Spinal cord (tissue), 9 donors: ENCODE measurements at regions not wholly inside any gene's neighbourhood (a gene's known extent, or its start where the extent isn't known, plus 50 kb on each side); places are given as distances from the start of the nearest gene placed in this dataset.

Source experiments
- DNase-seq, 6 donors: peaks; one replicate each; pipeline versions ENCODE4 v3.0.0 to v3.0.0-alpha.2; 2013 to 2015; ENCODE audit warnings: low spot score in 6 of 6, low read depth in 4 of 6
- H3K27ac ChIP-seq: one replicate; pipeline ENCODE4 v1.5.1; 2013; ENCODE audit warnings: low read depth, low read length, control low read depth
- H3K27me3 ChIP-seq: one replicate; pipeline ENCODE4 v1.6.1; 2013; ENCODE audit warnings: low read length; ENCODE audit not compliant: control insufficient read depth, insufficient read depth
- H3K36me3 ChIP-seq: one replicate; pipeline ENCODE4 v1.6.1; 2013; ENCODE audit warnings: low read length; ENCODE audit not compliant: control insufficient read depth, insufficient read depth
- H3K4me1 ChIP-seq: one replicate; pipeline ENCODE4 v1.6.1; 2013; ENCODE audit warnings: low read length; ENCODE audit not compliant: control insufficient read depth, insufficient read depth
- H3K4me3 ChIP-seq: one replicate; pipeline ENCODE4 v1.5.1; 2013; ENCODE audit warnings: low read depth, low read length, control low read depth
- H3K9me3 ChIP-seq: one replicate; pipeline ENCODE4 v1.6.1; 2013; ENCODE audit warnings: low read length; ENCODE audit not compliant: control insufficient read depth, insufficient read depth
- WGBS: methylation state at CpG from one replicate; pipeline ENCODE4 v1.1.5; 2013; ENCODE audit warnings: missing lambda C conversion rate; ENCODE audit not compliant: insufficient coverage; 5-methylcytosine and 5-hydroxymethylcytosine counted together
- donor health status: healthy.

DNA sequence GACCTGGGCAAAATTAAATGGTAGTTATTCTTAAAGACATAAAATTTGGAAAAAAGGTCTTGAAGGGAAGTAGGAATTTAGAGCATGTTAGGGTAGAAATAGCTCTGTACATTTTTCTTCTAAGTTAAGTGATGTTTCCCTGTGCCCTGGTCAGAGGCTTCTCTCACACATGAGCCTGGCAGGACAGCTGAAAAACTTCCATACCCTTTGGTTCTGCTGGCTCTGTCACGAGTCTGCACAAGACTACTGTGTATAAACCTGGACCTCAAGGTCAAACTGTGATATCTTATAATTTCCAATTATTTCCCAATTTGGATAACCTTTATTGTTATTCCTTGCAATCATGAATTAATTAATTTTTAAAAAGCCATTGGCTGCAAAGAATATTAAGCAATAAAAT lies 664.7 kb downstream of the BCL11A start:
- no peaks in the 10 kb centered on the region for H3K4me1 ChIP-seq
- DNase-seq, result no peak
- no peak overlapping the region for H3K4me3 ChIP-seq
- no peaks in the 10 kb centered on the region for H3K9me3 ChIP-seq
- H3K36me3 ChIP-seq, result no peaks in the 10 kb centered on the region
- 71% methylated on average over 1 of the region's 1 CpG for WGBS
- no peaks in the 10 kb centered on the region for H3K27me3 ChIP-seq
- no peak overlapping the region for H3K27ac ChIP-seq

DNA sequence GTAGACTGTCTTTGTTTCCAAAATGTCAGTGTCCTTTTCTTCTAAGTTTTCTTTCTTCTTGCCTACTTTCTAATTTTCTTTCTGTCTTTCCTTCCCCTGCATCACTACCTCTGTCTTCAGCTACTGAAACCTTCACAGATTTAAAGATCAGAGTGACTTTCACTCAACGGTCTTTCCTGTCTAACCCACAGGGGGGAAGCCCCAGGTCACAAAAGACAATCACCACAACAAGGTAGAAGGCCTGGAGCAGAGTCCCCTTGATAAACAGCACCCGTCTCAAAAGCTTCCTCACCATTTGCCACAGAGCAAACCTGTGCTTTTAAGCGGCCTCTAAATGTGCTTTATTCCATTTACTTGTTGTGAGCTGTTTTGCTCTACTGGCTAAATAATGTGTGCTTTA lies 665.4 kb downstream of the BCL11A start:
- H3K4me3 ChIP-seq, result no peak overlapping the region
- no peak overlapping the region for H3K27ac ChIP-seq
- DNase-seq, result no peak
- no peaks in the 10 kb centered on the region for H3K36me3 ChIP-seq
- H3K9me3 ChIP-seq, result no peaks in the 10 kb centered on the region
- H3K27me3 ChIP-seq, result no peaks in the 10 kb centered on the region
- no peaks in the 10 kb centered on the region for H3K4me1 ChIP-seq
- WGBS, result 20% methylated on average over 1 of the region's 3 CpGs

DNA sequence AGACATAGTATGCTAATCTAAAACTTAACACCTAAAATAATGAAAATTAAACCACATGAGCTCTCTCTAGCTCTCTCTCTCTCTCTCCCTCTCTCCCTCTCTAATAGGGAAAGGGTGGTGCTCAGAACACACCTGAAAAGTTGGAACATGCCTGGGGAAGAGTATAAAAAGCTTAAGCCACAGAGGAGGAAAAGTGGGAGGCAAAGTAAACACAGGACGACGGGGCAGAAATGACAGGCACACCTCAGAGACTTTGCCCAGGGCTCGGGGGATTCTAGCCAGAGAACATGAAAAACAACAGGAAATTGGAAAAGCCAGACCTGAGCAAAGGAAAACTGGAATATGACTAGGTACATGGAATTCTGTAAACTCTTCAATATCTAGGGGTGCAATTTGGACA lies 666.1 kb downstream of the BCL11A start:
- Histone ChIP-seq H3K9me3 (no peaks in the 10 kb centered on the region), H3K36me3 (no peaks in the 10 kb centered on the region), H3K27ac (no peak overlapping the region), H3K27me3 (no peaks in the 10 kb centered on the region), H3K4me1 (no peaks in the 10 kb centered on the region), H3K4me3 (no peak overlapping the region)
- DNase-seq, result no peak
- 81% methylated on average over 3 of the region's 3 CpGs for WGBS

DNA sequence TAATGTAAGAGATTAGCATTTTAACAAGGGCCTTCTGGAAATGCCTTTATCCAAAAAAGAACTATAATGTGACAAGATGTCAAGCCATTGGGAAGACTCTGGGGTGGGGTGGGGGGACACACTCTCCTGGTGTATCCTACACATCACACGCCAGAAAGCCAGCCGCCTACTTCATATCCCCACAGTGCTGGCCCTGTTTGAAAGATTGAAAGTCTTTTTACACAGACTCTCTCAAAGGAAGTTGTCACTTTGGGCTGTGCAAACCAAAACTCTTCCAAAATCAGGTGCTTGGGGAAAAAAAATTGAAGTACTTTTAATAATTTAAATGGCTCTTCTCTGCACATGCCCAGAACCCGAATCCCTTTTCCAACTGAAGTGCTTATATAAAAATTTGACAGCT lies 666.7 kb downstream of the BCL11A start:
- Histone ChIP-seq H3K4me3 (no peak overlapping the region), H3K27ac (no peak overlapping the region), H3K9me3 (no peaks in the 10 kb centered on the region), H3K4me1 (no peaks in the 10 kb centered on the region), H3K27me3 (no peaks in the 10 kb centered on the region), H3K36me3 (no peaks in the 10 kb centered on the region)
- DNase-seq, result no peak
- no CpG with 5 or more reads among the region's 3 CpGs for WGBS

DNA sequence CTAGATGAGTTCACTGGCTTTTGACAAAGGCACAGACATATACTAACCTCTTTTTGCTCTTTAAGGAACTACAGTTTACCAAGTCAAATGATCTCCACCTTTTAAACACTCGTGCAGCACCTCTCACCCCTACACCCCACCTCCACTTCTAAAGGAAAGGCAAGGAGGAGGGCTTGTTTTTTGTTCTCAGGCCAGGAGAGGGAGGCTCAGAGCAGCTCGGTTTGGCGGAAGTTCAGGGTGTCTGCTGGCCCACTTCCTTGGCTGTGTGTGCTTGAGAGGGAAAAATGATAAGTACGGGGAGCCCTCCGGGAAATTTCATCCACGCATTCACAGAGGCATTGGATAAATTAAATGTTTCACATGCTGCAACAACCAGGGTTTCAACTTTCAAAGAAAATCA lies 667.9 kb downstream of the BCL11A start:
- peak in 1 of 6 donors; percentile 79 for DNase-seq
- WGBS, result 27% methylated on average over 2 of the region's 6 CpGs
- Histone ChIP-seq H3K4me1 (no peaks in the 10 kb centered on the region), H3K9me3 (no peaks in the 10 kb centered on the region), H3K4me3 (no peak overlapping the region), H3K27ac (no peak overlapping the region), H3K36me3 (no peaks in the 10 kb centered on the region), H3K27me3 (no peaks in the 10 kb centered on the region)

DNA sequence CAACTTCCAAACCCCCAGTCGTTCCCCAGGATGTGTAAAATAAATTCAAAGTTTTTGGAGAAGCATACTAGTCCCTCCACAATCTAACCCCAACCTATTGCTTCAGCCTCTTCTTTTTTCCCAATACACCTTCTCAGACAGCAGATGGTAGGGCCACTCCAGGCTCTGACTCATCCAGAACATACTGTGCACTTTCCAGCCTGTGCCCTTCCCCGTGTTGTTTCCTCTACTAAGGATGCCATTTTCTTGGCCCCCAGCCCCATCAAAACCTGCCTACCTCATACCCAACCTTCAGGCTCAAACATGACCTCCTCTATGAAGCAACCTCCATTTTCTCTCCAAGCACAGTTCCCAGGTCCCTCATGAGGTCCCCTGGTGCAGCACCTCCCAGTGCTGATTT lies 669.3 kb downstream of the BCL11A start:
- Histone ChIP-seq H3K9me3 (no peaks in the 10 kb centered on the region), H3K4me1 (no peaks in the 10 kb centered on the region), H3K27me3 (no peaks in the 10 kb centered on the region), H3K4me3 (no peak overlapping the region), H3K27ac (no peak overlapping the region), H3K36me3 (no peaks in the 10 kb centered on the region)
- no peak for DNase-seq
- 86% methylated on average over 2 of the region's 2 CpGs for WGBS

DNA sequence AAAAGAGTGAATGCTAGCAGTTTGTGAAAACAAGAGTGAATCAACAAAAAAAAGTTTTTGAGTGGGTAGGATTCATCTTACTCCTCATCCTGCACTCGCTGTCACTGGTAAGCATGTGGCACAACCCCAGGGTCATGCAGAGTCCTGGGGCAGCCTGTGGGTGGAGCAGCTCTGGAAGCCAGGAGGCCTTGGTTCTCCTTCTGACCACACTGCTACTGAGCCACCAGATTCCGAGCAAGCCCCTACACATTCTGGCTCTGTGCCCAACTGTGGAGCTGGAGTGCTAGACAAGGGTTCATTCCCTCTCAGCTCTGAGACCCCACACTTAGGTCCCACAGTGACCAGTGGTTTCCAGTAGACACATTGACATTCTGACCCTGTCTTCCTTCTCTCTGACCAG lies 670.6 kb downstream of the BCL11A start:
- Histone ChIP-seq H3K4me1 (no peaks in the 10 kb centered on the region), H3K27me3 (no peaks in the 10 kb centered on the region), H3K4me3 (no peak overlapping the region), H3K9me3 (no peaks in the 10 kb centered on the region), H3K36me3 (no peaks in the 10 kb centered on the region), H3K27ac (no peak overlapping the region)
- no peak for DNase-seq
- 92% methylated on average over 2 of the region's 2 CpGs for WGBS

DNA sequence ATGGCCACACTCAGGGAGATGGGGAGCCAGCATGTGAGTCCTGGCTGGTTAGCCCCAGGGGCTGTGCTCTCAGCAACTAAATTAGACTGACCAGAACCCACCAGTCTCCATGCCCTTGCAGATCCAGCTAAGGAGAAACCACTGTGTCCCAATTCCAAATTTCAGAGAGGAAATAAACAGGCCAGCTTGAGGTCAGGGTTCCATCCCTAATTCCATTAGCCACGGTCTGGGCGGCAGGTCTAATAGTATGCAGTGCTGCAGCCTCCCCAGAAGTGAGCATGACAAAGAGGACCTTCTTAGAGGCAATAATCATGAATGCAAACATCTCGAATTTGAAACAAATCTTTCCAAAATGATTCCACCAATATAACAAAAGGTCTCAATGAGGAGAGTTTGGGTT lies 671.2 kb downstream of the BCL11A start:
- Histone ChIP-seq H3K36me3 (no peaks in the 10 kb centered on the region), H3K4me1 (no peaks in the 10 kb centered on the region), H3K4me3 (no peak overlapping the region), H3K9me3 (no peaks in the 10 kb centered on the region), H3K27me3 (no peaks in the 10 kb centered on the region), H3K27ac (no peak overlapping the region)
- 50% methylated on average over 1 of the region's 3 CpGs for WGBS
- DNase-seq, result no peak

DNA sequence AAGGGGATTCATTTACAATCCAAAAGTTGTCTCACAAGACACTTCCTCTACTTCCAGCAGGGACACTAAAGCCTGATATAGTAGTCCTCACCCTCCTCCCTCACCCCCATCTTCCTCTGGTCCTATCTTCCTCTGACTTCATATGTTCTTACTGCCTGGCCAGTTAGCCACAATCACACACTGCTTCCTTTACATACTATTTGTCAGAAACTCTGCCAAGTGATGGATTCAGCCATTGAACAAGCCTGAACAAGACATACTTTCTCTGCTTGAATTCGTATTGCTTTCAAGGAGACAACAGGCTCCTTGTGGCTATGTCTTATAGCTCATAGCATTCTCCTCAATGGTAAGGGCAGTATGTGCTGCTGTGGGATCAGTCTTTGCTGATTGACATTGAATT lies 672.2 kb downstream of the BCL11A start:
- H3K27me3 ChIP-seq, result no peaks in the 10 kb centered on the region
- DNase-seq, result peak in 3 of 6 donors; percentile 15 to 59 (median 19)
- WGBS, result 88% methylated on average over 1 of the region's 1 CpG
- no peak overlapping the region for H3K27ac ChIP-seq
- no peaks in the 10 kb centered on the region for H3K9me3 ChIP-seq
- no peak overlapping the region for H3K4me3 ChIP-seq
- H3K4me1 ChIP-seq, result no peaks in the 10 kb centered on the region
- H3K36me3 ChIP-seq, result no peaks in the 10 kb centered on the region

DNA sequence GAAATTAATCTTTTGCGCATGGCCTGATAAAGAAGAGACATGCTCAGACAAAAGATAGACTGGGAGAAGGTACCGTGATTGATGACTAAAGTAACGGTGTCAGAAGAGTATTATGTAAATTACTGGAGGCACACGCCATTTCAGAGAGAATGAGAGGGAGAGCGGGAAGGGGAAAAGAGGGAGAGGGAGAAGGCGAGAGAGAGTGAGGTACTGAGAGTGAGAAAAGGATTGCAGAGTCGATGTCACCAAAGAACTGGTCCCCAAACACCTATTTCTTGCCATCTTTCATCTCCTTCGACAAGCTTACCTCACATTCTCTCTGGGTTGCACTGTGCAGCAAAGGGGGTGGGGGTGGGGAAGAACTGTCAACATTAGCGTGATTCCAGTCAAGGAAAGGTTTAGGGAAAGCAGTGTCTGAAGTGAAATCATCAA lies 673.7 kb downstream of the BCL11A start:
- peak in 1 of 6 donors; percentile 54 for DNase-seq
- Histone ChIP-seq H3K4me1 (no peaks in the 10 kb centered on the region), H3K9me3 (no peaks in the 10 kb centered on the region), H3K4me3 (no peak overlapping the region), H3K27me3 (no peaks in the 10 kb centered on the region), H3K27ac (no peak overlapping the region), H3K36me3 (no peaks in the 10 kb centered on the region)
- WGBS, result 65% methylated on average over 6 of the region's 9 CpGs
